NT2/D1 (cell line): ENCODE measurements at regions not wholly inside any gene's neighbourhood (a gene's known extent, or its start where the extent isn't known, plus 50 kb on each side); places are given as distances from the start of the nearest gene placed in this dataset.

Source experiments
- SUZ12 ChIP-seq: IDR thresholded peaks from 2 replicates; pipeline ENCODE4 v1.6.1; 2011; ENCODE audit not compliant: insufficient read length, insufficient read depth; ENCODE audit errors: extremely low read depth
- YY1 ChIP-seq: IDR thresholded peaks from 2 replicates; pipeline ENCODE4 v1.6.1; 2011; ENCODE audit not compliant: insufficient read length, insufficient read depth
- ZNF274 ChIP-seq: IDR thresholded peaks from 2 replicates; pipeline ENCODE4 v1.6.1; 2011; ENCODE audit warnings: mild to moderate bottlenecking, low read depth, low read length

- TF ChIP-seq SUZ12 = no peak
- no peak for TF ChIP-seq YY1
- no peak for TF ChIP-seq ZNF274
Measured at GRCh38 chr13:44755872-44756271, 179.7 kb upstream of the TSC22D1 start.
